H1 (cell line): ENCODE measurements at regions not wholly inside any gene's neighbourhood (a gene's known extent, or its start where the extent isn't known, plus 50 kb on each side); places are given as distances from the start of the nearest gene placed in this dataset.

Experiments used
- CTCF ChIA-PET: fragments of 300-600 bp; sonication (Branson Sonifier 250); formaldehyde crosslinking; loops from one replicate; lab custom pipeline; 2021; ENCODE audit not compliant: partially characterized antibody; lab: Charles Lee
- POLR2A ChIA-PET: fragments of 300-600 bp; sonication (Branson Sonifier 250); formaldehyde crosslinking; loops from one replicate; lab custom pipeline; 2021; ENCODE audit warnings: inconsistent platforms; ENCODE audit not compliant: partially characterized antibody; lab: Charles Lee
- DNase-seq, 2 experiments: peaks; one replicate each; pipeline versions ENCODE4 v3.0.0 to v3.0.0-alpha.2; 2010 to 2022; ENCODE audit warnings: low spot score in 2 of 2, low read depth in 1 of 2, mixed read lengths in 1 of 2
- FAIRE-seq: peaks from 2 replicates; lab custom pipeline; 2011; peaks lifted over from hg19 to GRCh38; lab: Jason Lieb, UNC
- H2AFZ ChIP-seq: 2 replicates; pipeline ENCODE4 v1.8.1; 2012; ENCODE audit warnings: low read length, inconsistent platforms
- H2AK5ac ChIP-seq: 2 replicates; pipeline ENCODE4 v1.6.1; 2013; ENCODE audit warnings: low read depth, low read length
- H2BK120ac ChIP-seq: replicated peaks from 2 replicates; pipeline ENCODE3; 2013; ENCODE audit warnings: low read depth, low read length, inconsistent platforms
- H2BK12ac ChIP-seq: 2 replicates; pipeline ENCODE4 v1.6.1; 2013; ENCODE audit warnings: low read depth, low read length
- H2BK15ac ChIP-seq: 2 replicates; pipeline ENCODE4 v1.6.1; 2013; ENCODE audit warnings: low read length
- H2BK20ac ChIP-seq: 2 replicates; pipeline ENCODE4 v1.6.1; 2013; ENCODE audit warnings: low read length
- H2BK5ac ChIP-seq: 2 replicates; pipeline ENCODE4 v1.6.1; 2013; ENCODE audit warnings: low read depth, low read length
- H3K14ac ChIP-seq: 2 replicates; pipeline ENCODE4 v1.6.1; 2013; ENCODE audit warnings: inconsistent platforms; ENCODE audit not compliant: insufficient read length
- H3K18ac ChIP-seq: 2 replicates; pipeline ENCODE4 v1.6.1; 2013; ENCODE audit warnings: low read length; ENCODE audit errors: extremely low read depth
- H3K23ac ChIP-seq: 2 replicates; pipeline ENCODE4 v1.6.1; 2013; ENCODE audit warnings: inconsistent platforms; ENCODE audit not compliant: insufficient read length
- H3K23me2 ChIP-seq: 2 replicates; pipeline ENCODE4 v1.6.1; 2013; ENCODE audit warnings: low read depth, low read length
- H3K27ac ChIP-seq: 2 replicates; pipeline ENCODE4 v1.6.1; 2011; ENCODE audit warnings: low read depth, low read length, inconsistent platforms
- H3K27me3 ChIP-seq, 4 experiments: replicated peaks in 1 of 4; 1 replicate in 1 of 4; 2 replicates in 3 of 4; pipeline versions ENCODE4 v1.6.1 to v1.8.1; 2011 to 2013; ENCODE audit warnings: low read length in 3 of 4, mild to moderate bottlenecking in 3 of 4, inconsistent platforms in 2 of 4, mixed read lengths in 2 of 4, moderate library complexity in 1 of 4; ENCODE audit not compliant: control insufficient read depth in 3 of 4, insufficient read depth in 3 of 4; ENCODE audit errors: extremely low read depth in 1 of 4
- H3K36me3 ChIP-seq, 4 experiments: 2 replicates each; pipeline versions ENCODE4 v1.6.1 to v1.8.1; 2011 to 2013; ENCODE audit warnings: mild to moderate bottlenecking in 4 of 4, low read length in 3 of 4, moderate library complexity in 2 of 4, control low read depth in 1 of 4, inconsistent platforms in 1 of 4; ENCODE audit not compliant: insufficient read depth in 4 of 4, control insufficient read depth in 2 of 4
- H3K4ac ChIP-seq: replicated peaks from 2 replicates; pipeline ENCODE3; 2013; ENCODE audit warnings: low read length, low read depth, mixed read lengths, inconsistent platforms; ENCODE audit not compliant: insufficient read length
- H3K4me1 ChIP-seq, 4 experiments: replicated peaks in 1 of 4; 1 replicate in 1 of 4; 2 replicates in 3 of 4; pipeline versions ENCODE4 v1.6.1 to v1.8.1; 2011 to 2013; ENCODE audit warnings: low read length in 3 of 4, inconsistent platforms in 2 of 4, mixed read lengths in 1 of 4; ENCODE audit not compliant: insufficient read depth in 4 of 4, control insufficient read depth in 3 of 4
- H3K4me2 ChIP-seq, 2 experiments: 2 replicates each; pipeline versions ENCODE4 v1.6.1 to v1.8.1; 2011 to 2013; ENCODE audit warnings: low read depth in 2 of 2, low read length in 2 of 2, control low read depth in 1 of 2, inconsistent platforms in 1 of 2, mild to moderate bottlenecking in 1 of 2; ENCODE audit not compliant: insufficient read depth in 1 of 2
- H3K4me3 ChIP-seq, 4 experiments: fragments of 200-600, 300-600 bp in 1 of 4; sonication (generic), shearing (Covaris generic), sonication (Bioruptor Twin) in 1 of 4; 2 replicates each; pipeline versions ENCODE4 v1.5.1 to v1.8.1; 2011 to 2016; ENCODE audit warnings: low read length in 4 of 4, low read depth in 3 of 4, control low read depth in 2 of 4, inconsistent platforms in 2 of 4, mild to moderate bottlenecking in 2 of 4, mixed read lengths in 1 of 4, moderate library complexity in 1 of 4; ENCODE audit not compliant: insufficient read depth in 2 of 4; ENCODE audit errors: extremely low read depth in 1 of 4
- H3K56ac ChIP-seq: replicated peaks from 2 replicates; pipeline ENCODE3; 2013; ENCODE audit warnings: low read depth, mild to moderate bottlenecking, mixed read lengths, low read length, inconsistent platforms; ENCODE audit not compliant: insufficient read length
- H3K79me1 ChIP-seq: 2 replicates; pipeline ENCODE4 v1.6.1; 2013; ENCODE audit warnings: low read depth, low read length, control low read depth
- H3K79me2 ChIP-seq, 2 experiments: 2 replicates each; pipeline versions ENCODE4 v1.6.1 to v1.8.1; 2012 to 2013; ENCODE audit warnings: low read length in 2 of 2, mild to moderate bottlenecking in 2 of 2, inconsistent platforms in 1 of 2; ENCODE audit not compliant: insufficient read depth in 2 of 2, control insufficient read depth in 1 of 2
- H3K9ac ChIP-seq, 4 experiments: replicated peaks in 1 of 4; 1 replicate in 1 of 4; 2 replicates in 3 of 4; pipeline versions ENCODE4 v1.6.1 to v1.8.1; 2011 to 2013; ENCODE audit warnings: low read depth in 3 of 4, low read length in 3 of 4, control low read depth in 2 of 4, mild to moderate bottlenecking in 2 of 4, moderate library complexity in 2 of 4, inconsistent platforms in 1 of 4; ENCODE audit errors: extremely low read depth in 1 of 4
- H3K9me3 ChIP-seq, 2 experiments: 2 replicates each; pipeline versions ENCODE4 v1.6.1 to v1.8.1; 2012 to 2013; ENCODE audit warnings: mild to moderate bottlenecking in 2 of 2, moderate library complexity in 2 of 2, control low read depth in 1 of 2, inconsistent platforms in 1 of 2, low read depth in 1 of 2, low read length in 1 of 2, mixed read lengths in 1 of 2; ENCODE audit not compliant: insufficient read depth in 2 of 2
- H4K20me1 ChIP-seq, 2 experiments: replicated peaks in 1 of 2; 2 replicates each; pipeline versions ENCODE3 to v1.8.1; 2011 to 2013; ENCODE audit warnings: inconsistent platforms in 2 of 2, low read length in 2 of 2, mild to moderate bottlenecking in 1 of 2; ENCODE audit not compliant: insufficient read depth in 2 of 2, control insufficient read depth in 1 of 2
- H4K5ac ChIP-seq: 2 replicates; pipeline ENCODE4 v1.6.1; 2013; ENCODE audit warnings: low read length, low read depth, mixed read lengths, inconsistent platforms; ENCODE audit not compliant: insufficient read length
- H4K8ac ChIP-seq: 2 replicates; pipeline ENCODE4 v1.8.0; 2013; ENCODE audit warnings: mild to moderate bottlenecking, moderate library complexity, low read length, inconsistent platforms; ENCODE audit not compliant: insufficient read depth; ENCODE audit errors: extremely low read depth
- H4K91ac ChIP-seq: replicated peaks from 2 replicates; pipeline ENCODE3; 2013; ENCODE audit warnings: low read length, mixed read lengths, inconsistent platforms; ENCODE audit not compliant: insufficient read length
- ATF2 ChIP-seq: IDR thresholded peaks from 2 replicates; pipeline ENCODE4 v1.6.1; 2012; ENCODE audit warnings: low read length, inconsistent platforms
- CREB1 ChIP-seq: IDR thresholded peaks from 2 replicates; pipeline ENCODE4 v1.6.1; 2012; ENCODE audit warnings: inconsistent platforms
- EZH2 ChIP-seq: fragments of 200-600 bp; sonication (generic); IDR thresholded peaks from 2 replicates; pipeline ENCODE4 v1.7.1; 2012; ENCODE audit warnings: low read depth, mild to moderate bottlenecking, moderate library complexity, low read length, inconsistent platforms; ENCODE audit not compliant: severe bottlenecking
- GABPA ChIP-seq: IDR thresholded peaks from 2 replicates; pipeline ENCODE4 v1.6.1; 2011; ENCODE audit warnings: mild to moderate bottlenecking, low read length, moderate library complexity, borderline replicate concordance; ENCODE audit not compliant: insufficient read depth
- KDM4A ChIP-seq: IDR thresholded peaks from one replicate; pipeline ENCODE4 v1.7.1; 2012; ENCODE audit warnings: low read depth, mild to moderate bottlenecking, moderate library complexity, low read length, inconsistent platforms; ENCODE audit not compliant: severe bottlenecking
- MAFK ChIP-seq: IDR thresholded peaks from 2 replicates; pipeline ENCODE4 v1.6.1; 2012; ENCODE audit warnings: low read depth, mild to moderate bottlenecking, improper control_type of control experiment, low read length
- NANOG ChIP-seq: IDR thresholded peaks from 2 replicates; pipeline ENCODE4 v1.6.1; 2011; ENCODE audit warnings: low read length, low read depth, mild to moderate bottlenecking, inconsistent platforms; ENCODE audit not compliant: insufficient read depth, poor library complexity, severe bottlenecking
- POLR2AphosphoS5 ChIP-seq: IDR thresholded peaks from 2 replicates; pipeline ENCODE4 v1.6.1; 2011; ENCODE audit warnings: low read depth, low read length
- RAD21 ChIP-seq, 2 experiments: IDR thresholded peaks in 1 of 2; conservative IDR thresholded peaks in 1 of 2; 2 replicates each; pipeline ENCODE4 v1.6.1; 2011; ENCODE audit warnings: low read depth in 2 of 2, low read length in 2 of 2, improper control_type of control experiment in 1 of 2, inconsistent platforms in 1 of 2, mild to moderate bottlenecking in 1 of 2, moderate library complexity in 1 of 2
- RNF2 ChIP-seq: fragments of 200-900, 300-1000 bp; sonication (generic); IDR thresholded peaks from 2 replicates; pipeline ENCODE4 v1.7.1; 2016; ENCODE audit warnings: borderline replicate concordance, low read depth, mild to moderate bottlenecking, antibody characterized with exemption, low read length; ENCODE audit not compliant: poor library complexity, severe bottlenecking; ENCODE audit errors: missing control alignments
- SRF ChIP-seq: IDR thresholded peaks from 2 replicates; pipeline ENCODE4 v1.6.1; 2011; ENCODE audit warnings: mild to moderate bottlenecking, low read depth, low read length, moderate library complexity
- TEAD4 ChIP-seq: IDR thresholded peaks from 2 replicates; pipeline ENCODE4 v1.6.1; 2012; ENCODE audit warnings: low read depth, low read length, inconsistent platforms, mixed read lengths
- WGBS, 2 experiments: shearing (Covaris generic) in 1 of 2; methylation state at CpG; one replicate each; pipeline versions ENCODE4 v1.1.6 to v1.1.7; 2013 to 2015; ENCODE audit warnings: low lambda C conversion rate in 2 of 2, mixed read lengths in 2 of 2, inconsistent platforms in 1 of 2, low coverage in 1 of 2, missing lambda C conversion rate in 1 of 2; ENCODE audit not compliant: insufficient replicate concordance in 2 of 2, insufficient coverage in 1 of 2, insufficient read length in 1 of 2; ENCODE audit errors: extremely low coverage in 1 of 2, missing lambda C conversion rate in 1 of 2; 5-methylcytosine and 5-hydroxymethylcytosine counted together

- H3K27ac ChIP-seq = no peak overlapping the region
- H3K9ac ChIP-seq = no peak overlapping the region
- no peak overlapping the region for H3K56ac ChIP-seq
- no peak overlapping the region for H3K23ac ChIP-seq
- no peak overlapping the region for H4K5ac ChIP-seq
- H3K4me1 ChIP-seq = 0 out of 7 replicates have a peak, but pooled peaks cover 0 to 2% (median 0%) of the 10 kb centered on the region in 4 experiments
- DNase-seq (no peak), FAIRE-seq (no peak)
- H2BK120ac ChIP-seq = no peak overlapping the region
- H2AFZ ChIP-seq = no peak overlapping the region; the same call in 1 of the 2 replicates
- no peak overlapping the region for H2BK15ac ChIP-seq
- H3K79me1 ChIP-seq = no peaks in the 10 kb centered on the region
- no peaks in the 10 kb centered on the region for H4K20me1 ChIP-seq
- H3K18ac ChIP-seq = no peak overlapping the region
- no peak overlapping the region for H2BK12ac ChIP-seq
- H3K4ac ChIP-seq = no peak overlapping the region
- H3K4me3 ChIP-seq = no peak overlapping the region
- no peak overlapping the region for H3K4me2 ChIP-seq
- no peak overlapping the region for H2BK5ac ChIP-seq
- POLR2A ChIA-PET = no interaction called here
- no peaks in the 10 kb centered on the region for H3K36me3 ChIP-seq
- H4K91ac ChIP-seq = no peak overlapping the region
- no peak overlapping the region for H2AK5ac ChIP-seq
- H3K14ac ChIP-seq = no peak overlapping the region
- H3K23me2 ChIP-seq = no peaks in the 10 kb centered on the region
- H2BK20ac ChIP-seq = no peak overlapping the region
- H3K79me2 ChIP-seq = no peaks in the 10 kb centered on the region
- 92% methylated on average over 7 of the region's 7 CpGs; no CpG with 5 or more reads in 1 of the 2 experiments for WGBS, 2 experiments
- CTCF ChIA-PET = interaction anchor here (0.9 kb wide), 1 partner anchor 29 kb away, joined by 3 read pairs; no protein-coding TSS in a partner anchor
- no peaks in the 10 kb centered on the region for H3K27me3 ChIP-seq
- no peaks in the 10 kb centered on the region for H3K9me3 ChIP-seq
- no peak overlapping the region; the same call in 1 of the 2 replicates for H4K8ac ChIP-seq
- no peak for TF ChIP-seq TEAD4
- no peak for TF ChIP-seq GABPA
- TF ChIP-seq ATF2 = no peak
- no peak for TF ChIP-seq MAFK
- TF ChIP-seq EZH2 = no peak
- TF ChIP-seq RAD21 (IDR thresholded peaks at IDR 0.05 in 1 of 2, conservative IDR thresholded peaks at IDR 0.05 in 1 of 2; ENCODE audit: low read depth in 2 of 2, low read length in 2 of 2) = no peak
- TF ChIP-seq NANOG = no peak
- no peak for TF ChIP-seq CREB1
- no peak for TF ChIP-seq SRF
- no peak for TF ChIP-seq KDM4A
- no peak for TF ChIP-seq RNF2
- TF ChIP-seq POLR2AphosphoS5 = no peak
These were observed 308.8 kb downstream of the BRINP2 start for GRCh38 chr1:177479600-177479999.
